H9 (cell line): ENCODE measurements at regions not wholly inside any gene's neighbourhood (a gene's known extent, or its start where the extent isn't known, plus 50 kb on each side); places are given as distances from the start of the nearest gene placed in this dataset.
A peak's percentile ranks its signal among the peaks of the same experiment; 100 is the strongest.

Source experiments
- DNase-seq: peaks from one replicate; pipeline ENCODE4 v3.0.0-alpha.2; 2017
- H2AFZ ChIP-seq: one replicate; pipeline ENCODE4 v1.6.1; 2013; ENCODE audit warnings: mild to moderate bottlenecking, low read length, control low read depth, moderate library complexity
- H2AK5ac ChIP-seq: 2 replicates; pipeline ENCODE4 v1.6.1; 2013; ENCODE audit warnings: low read length, control low read depth, mixed read lengths; ENCODE audit not compliant: insufficient read length
- H2BK120ac ChIP-seq: one replicate; pipeline ENCODE4 v1.6.1; 2013; ENCODE audit warnings: low read depth, mild to moderate bottlenecking, low read length, control low read depth, inconsistent platforms; ENCODE audit not compliant: poor library complexity, severe bottlenecking
- H2BK12ac ChIP-seq: 2 replicates; pipeline ENCODE4 v1.6.1; 2013; ENCODE audit warnings: low read length, control low read depth, mixed read lengths, low read depth; ENCODE audit not compliant: insufficient read length
- H2BK15ac ChIP-seq: 2 replicates; pipeline ENCODE4 v1.6.1; 2013; ENCODE audit warnings: low read depth, low read length, control low read depth
- H2BK20ac ChIP-seq: one replicate; pipeline ENCODE4 v1.6.1; 2013; ENCODE audit warnings: low read depth, mild to moderate bottlenecking, low read length, control low read depth, inconsistent platforms; ENCODE audit not compliant: poor library complexity, severe bottlenecking
- H2BK5ac ChIP-seq: 2 replicates; pipeline ENCODE4 v1.6.1; 2013; ENCODE audit warnings: low read length, control low read depth, mixed read lengths; ENCODE audit not compliant: insufficient read length
- H3K14ac ChIP-seq: 2 replicates; pipeline ENCODE4 v1.6.1; 2013; ENCODE audit warnings: low read length, control low read depth; ENCODE audit not compliant: insufficient read depth
- H3K18ac ChIP-seq: 2 replicates; pipeline ENCODE4 v1.6.1; 2013; ENCODE audit warnings: low read depth, mild to moderate bottlenecking, mixed read lengths, low read length, control low read depth; ENCODE audit not compliant: insufficient read length
- H3K23ac ChIP-seq: 2 replicates; pipeline ENCODE4 v1.6.1; 2013; ENCODE audit warnings: low read length, control low read depth, mixed read lengths, low read depth; ENCODE audit not compliant: insufficient read length
- H3K23me2 ChIP-seq: 2 replicates; pipeline ENCODE4 v1.6.1; 2013; ENCODE audit warnings: low read depth, mild to moderate bottlenecking, mixed read lengths, low read length, control low read depth; ENCODE audit not compliant: insufficient read length, poor library complexity, severe bottlenecking
- H3K27ac ChIP-seq: 2 replicates; pipeline ENCODE4 v1.5.1; 2013; ENCODE audit warnings: low read length, control low read depth, mixed read lengths, low read depth; ENCODE audit not compliant: insufficient read length
- H3K27me3 ChIP-seq: 2 replicates; pipeline ENCODE4 v1.6.1; 2013; ENCODE audit warnings: low read length, control low read depth, inconsistent platforms; ENCODE audit not compliant: insufficient read depth
- H3K4ac ChIP-seq: 2 replicates; pipeline ENCODE4 v1.6.1; 2013; ENCODE audit warnings: low read depth, mild to moderate bottlenecking, control low read depth, inconsistent platforms, low read length, moderate library complexity
- H3K4me1 ChIP-seq: 2 replicates; pipeline ENCODE4 v1.6.1; 2013; ENCODE audit warnings: low read length, control low read depth, inconsistent platforms; ENCODE audit not compliant: insufficient read depth
- H3K4me2 ChIP-seq: 2 replicates; pipeline ENCODE4 v1.6.1; 2013; ENCODE audit warnings: low read length, control low read depth, mixed read lengths; ENCODE audit not compliant: insufficient read length, insufficient read depth
- H3K56ac ChIP-seq: 2 replicates; pipeline ENCODE4 v1.6.1; 2013; ENCODE audit warnings: low read depth, mild to moderate bottlenecking, mixed read lengths, low read length, control low read depth; ENCODE audit not compliant: insufficient read length
- H3K79me1 ChIP-seq: 2 replicates; pipeline ENCODE4 v1.6.1; 2013; ENCODE audit warnings: low read depth, mild to moderate bottlenecking, moderate library complexity, low read length, control low read depth, inconsistent platforms; ENCODE audit not compliant: insufficient read depth, poor library complexity, severe bottlenecking
- H3K79me2 ChIP-seq: 2 replicates; pipeline ENCODE4 v1.6.1; 2013; ENCODE audit warnings: low read length, control low read depth, inconsistent platforms; ENCODE audit not compliant: insufficient read depth
- H3K9ac ChIP-seq: 2 replicates; pipeline ENCODE4 v1.6.1; 2013; ENCODE audit warnings: low read length, control low read depth, mixed read lengths; ENCODE audit not compliant: insufficient read length; ENCODE audit errors: extremely low read depth
- H3K9me3 ChIP-seq: one replicate; pipeline ENCODE4 v1.6.1; 2013; ENCODE audit warnings: low read depth, low read length, inconsistent platforms; ENCODE audit not compliant: control insufficient read depth
- H3T11ph ChIP-seq: one replicate; pipeline ENCODE4 v1.6.1; 2013; ENCODE audit warnings: mild to moderate bottlenecking, low read length, control low read depth, inconsistent platforms
- H4K20me1 ChIP-seq: one replicate; pipeline ENCODE4 v1.6.1; 2013; ENCODE audit not compliant: control insufficient read depth, insufficient read length, insufficient read depth
- H4K5ac ChIP-seq: 2 replicates; pipeline ENCODE4 v1.6.1; 2013; ENCODE audit warnings: low read depth, mild to moderate bottlenecking, mixed read lengths, low read length, control low read depth; ENCODE audit not compliant: insufficient read length
- H4K8ac ChIP-seq: replicated peaks from 2 replicates; pipeline ENCODE4 v1.6.1; 2013; ENCODE audit warnings: low read length, control low read depth, mixed read lengths, low read depth; ENCODE audit not compliant: insufficient read length
- H4K91ac ChIP-seq: 2 replicates; pipeline ENCODE4 v1.6.1; 2013; ENCODE audit warnings: low read depth, mild to moderate bottlenecking, moderate library complexity, mixed read lengths, low read length, control low read depth; ENCODE audit not compliant: insufficient read length
- H3K27ac Mint-ChIP-seq, 3 experiments: 2 replicates in 2 of 3; 3 replicates in 1 of 3; pipeline ENCODE4 v1.8.0; 2020 to 2021; ENCODE audit warnings: mixed read lengths in 3 of 3, mild to moderate bottlenecking in 1 of 3, moderate library complexity in 1 of 3
- H3K27me3 Mint-ChIP-seq: 2 replicates; pipeline ENCODE4 v1.8.0; 2021; ENCODE audit warnings: low read depth, mild to moderate bottlenecking, moderate library complexity, mixed read lengths
- H3K36me3 Mint-ChIP-seq, 3 experiments: 2 replicates in 2 of 3; 3 replicates in 1 of 3; pipeline ENCODE4 v1.8.0; 2020 to 2021; ENCODE audit warnings: low read depth in 3 of 3, mixed read lengths in 3 of 3; ENCODE audit not compliant: insufficient read depth in 1 of 3
- H3K4me1 Mint-ChIP-seq, 2 experiments: 2 replicates each; pipeline ENCODE4 v1.8.0; 2020; ENCODE audit warnings: mixed read lengths in 2 of 2
- H3K4me3 Mint-ChIP-seq, 2 experiments: 2 replicates in 1 of 2; 3 replicates in 1 of 2; pipeline ENCODE4 v1.8.0; 2020 to 2021; ENCODE audit warnings: mild to moderate bottlenecking in 2 of 2, mixed read lengths in 2 of 2, moderate library complexity in 1 of 2
- H3K9me3 Mint-ChIP-seq, 2 experiments: 2 replicates in 1 of 2; 3 replicates in 1 of 2; pipeline ENCODE4 v1.8.0; 2020; ENCODE audit warnings: mild to moderate bottlenecking in 2 of 2, mixed read lengths in 2 of 2, moderate library complexity in 1 of 2
- CTCF ChIP-seq: fragments of 200-600 bp; sonication (generic); conservative IDR thresholded peaks from 3 replicates; pipeline ENCODE4 v1.8.0; 2021; ENCODE audit warnings: antibody characterized with exemption, mild to moderate bottlenecking
- WGBS: extraction: QIAGEN DNeasy Blood & Tissue Kit; methylation state at CpG from one replicate; pipeline ENCODE4 v1.1.7; 2013; ENCODE audit warnings: missing lambda C conversion rate, low lambda C conversion rate, mixed read lengths; ENCODE audit not compliant: insufficient read length; ENCODE audit errors: extremely low coverage; 5-methylcytosine and 5-hydroxymethylcytosine counted together

DNA sequence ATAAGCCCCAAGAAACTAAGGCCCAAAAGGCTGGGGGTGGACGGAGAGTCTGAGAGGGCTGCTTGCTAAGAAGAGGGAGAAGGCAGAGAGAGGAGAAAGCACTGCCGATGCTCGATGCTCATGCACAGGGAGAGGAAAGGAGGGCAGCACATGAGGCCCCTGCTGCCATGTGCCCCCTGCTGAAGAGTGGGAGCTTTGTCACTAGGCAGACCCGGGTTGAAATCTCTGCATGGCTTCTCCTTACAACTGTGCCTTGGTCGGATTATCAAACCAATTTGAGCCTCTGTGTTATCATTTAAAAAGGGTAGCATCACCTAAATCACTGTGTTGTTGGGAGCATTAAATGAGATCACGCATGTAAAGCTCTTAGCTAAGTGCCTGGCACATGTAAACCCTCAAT, 330.5 kb downstream of the NXPE2 start:
- H4K5ac ChIP-seq: no peak overlapping the region
- peaks cover 5 to 7% of the 10 kb centered on the region in 2 experiments for H3K9me3 Mint-ChIP-seq
- H4K91ac ChIP-seq: no peak overlapping the region
- H3K56ac ChIP-seq: no peak overlapping the region
- no peak for TF ChIP-seq CTCF
- H4K8ac ChIP-seq: no peak overlapping the region
- no peaks in the 10 kb centered on the region for H4K20me1 ChIP-seq
- no peak for DNase-seq
- H3K14ac ChIP-seq: no peak overlapping the region
- no peaks in the 10 kb centered on the region for H3K27me3 ChIP-seq
- H3K4me2 ChIP-seq: no peak overlapping the region
- H3K4me1 Mint-ChIP-seq: peaks cover 0 to 4% of the 10 kb centered on the region in 2 experiments; a peak in 2 of 4 replicates
- no peaks in the 10 kb centered on the region for H3K79me1 ChIP-seq
- no peak overlapping the region for H3K27ac ChIP-seq
- H3K23me2 ChIP-seq: no peaks in the 10 kb centered on the region
- no peaks in the 10 kb centered on the region for H3K79me2 ChIP-seq
- 0 out of 7 replicates have a peak overlapping the region, but pooled peaks of 1 of the 3 experiments have one; percentile 47 for H3K27ac Mint-ChIP-seq
- peaks cover 0 to 4% (median 0%) of the 10 kb centered on the region in 3 experiments; a peak in 2 of 7 replicates for H3K36me3 Mint-ChIP-seq
- H2BK20ac ChIP-seq: no peak overlapping the region
- no peaks in the 10 kb centered on the region for H3K9me3 ChIP-seq
- H3K4me1 ChIP-seq: no peaks in the 10 kb centered on the region
- H2BK12ac ChIP-seq: no peak overlapping the region
- no CpG with 5 or more reads among the region's 6 CpGs for WGBS
- H3K9ac ChIP-seq: no peak overlapping the region
- H2AFZ ChIP-seq: no peak overlapping the region
- H2AK5ac ChIP-seq: no peak overlapping the region
- H3K27me3 Mint-ChIP-seq: peaks cover 6% of the 10 kb centered on the region; the same call in 1 of the 2 replicates
- no peak overlapping the region for H2BK5ac ChIP-seq
- no peak overlapping the region for H3K4ac ChIP-seq
- no peak overlapping the region for H3T11ph ChIP-seq
- no peak overlapping the region for H3K18ac ChIP-seq
- no peak overlapping the region for H3K4me3 Mint-ChIP-seq
- H3K23ac ChIP-seq: no peak overlapping the region
- no peak overlapping the region for H2BK120ac ChIP-seq
- H2BK15ac ChIP-seq: no peak overlapping the region
